ENCODE measurements at regions not wholly inside any gene's neighbourhood (a gene's known extent, or its start where the extent isn't known, plus 50 kb on each side); places are given as distances from the start of the nearest gene placed in this dataset.
"Not testable (repeated sequence)": the region's sequence is repeated elsewhere in the genome, so short reads cannot be mapped to it uniquely, and the experiment has no call there.

DNA sequence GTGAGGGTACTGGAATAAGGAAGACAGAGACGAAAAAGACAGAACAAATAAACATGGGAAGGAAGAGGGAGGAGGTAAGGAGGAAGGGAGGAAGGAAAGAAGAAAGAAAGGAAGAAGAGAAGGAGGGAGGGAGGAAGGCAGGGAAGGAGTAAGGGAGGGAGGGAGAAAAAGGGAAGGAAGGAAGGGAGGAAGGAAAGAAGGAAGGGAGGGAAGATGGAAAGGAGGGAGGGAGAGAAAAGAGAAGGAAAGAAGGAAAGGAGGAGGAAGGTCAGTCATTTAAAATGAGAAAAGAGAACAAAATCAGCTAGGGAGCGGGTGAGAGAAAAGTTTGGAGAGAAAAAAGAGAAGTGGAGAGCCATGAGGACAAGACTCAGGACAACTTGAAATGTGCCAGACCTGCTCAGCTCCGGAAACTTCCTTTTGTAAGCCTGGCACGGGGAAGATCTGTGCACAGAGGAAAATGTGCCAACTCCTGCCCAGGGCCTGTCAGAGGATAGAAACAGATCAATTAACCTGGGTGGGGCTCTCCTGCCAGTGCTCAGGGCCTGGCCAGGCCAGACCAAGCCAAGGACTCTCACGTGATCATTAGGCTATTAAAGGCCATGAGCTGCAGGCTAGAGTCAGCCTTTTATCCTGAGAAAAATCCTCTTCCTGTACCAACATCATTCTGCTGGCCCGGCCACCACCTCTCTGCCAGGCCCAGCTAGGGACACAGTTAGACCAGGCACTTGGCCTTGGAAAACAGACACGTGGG is 50.1 kb upstream of the BCL6 start:
- DNase-seq (ENCODE audit: low spot score) = no peak

- no peak for DNase-seq (ENCODE audit: low spot score)
Observed at GRCh38 chr3:187798126-187798525, 52.9 kb upstream of the BCL6 start.

DNA sequence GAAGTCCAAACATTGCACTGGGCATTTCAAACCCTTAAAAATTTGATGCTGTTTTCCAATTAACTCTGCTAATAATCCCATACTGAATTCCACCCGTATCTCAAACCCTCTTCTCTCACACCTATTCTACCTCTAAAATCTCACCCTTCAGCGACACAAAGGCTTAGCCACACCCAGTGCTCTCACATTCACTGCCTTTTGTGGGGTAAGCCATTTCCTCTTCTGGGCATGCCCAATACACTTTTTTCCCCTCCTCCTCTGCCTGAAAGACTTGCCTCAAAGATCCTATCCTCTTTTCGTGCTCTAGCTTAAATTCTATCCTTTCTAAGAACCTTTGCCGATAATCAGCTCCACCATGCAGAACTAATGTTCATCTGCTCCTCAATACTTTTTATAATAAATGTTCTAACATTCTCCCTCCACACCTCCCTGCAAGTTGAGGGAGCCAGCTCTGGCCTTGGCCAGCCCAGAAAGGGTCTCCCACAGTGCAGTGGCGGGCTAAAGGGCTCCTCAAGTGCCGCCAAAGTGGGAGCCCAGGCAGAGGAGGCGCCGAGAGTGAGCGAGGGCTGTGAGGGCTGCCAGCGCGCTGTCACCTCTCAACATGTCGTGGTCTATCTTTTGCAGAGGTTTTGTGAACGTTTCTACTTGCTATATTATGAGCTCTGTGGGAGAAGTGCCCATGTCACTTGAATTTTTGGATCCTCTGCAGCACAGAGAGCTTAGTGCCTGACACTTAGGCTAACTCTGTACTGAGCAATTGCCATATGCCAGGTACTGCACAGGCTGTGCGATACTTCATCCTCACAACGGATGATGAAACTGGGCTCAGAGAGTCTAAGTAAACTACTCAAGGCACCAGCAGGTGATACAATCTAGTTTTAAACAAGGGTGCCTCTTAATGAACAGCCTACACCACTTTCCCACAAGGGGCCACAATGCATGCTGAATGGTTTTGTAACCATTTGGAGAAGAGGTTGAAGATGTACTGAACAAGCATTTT is 53.6 kb upstream of the BCL6 start:
- DNase-seq (ENCODE audit: low spot score) = no peak

DNA sequence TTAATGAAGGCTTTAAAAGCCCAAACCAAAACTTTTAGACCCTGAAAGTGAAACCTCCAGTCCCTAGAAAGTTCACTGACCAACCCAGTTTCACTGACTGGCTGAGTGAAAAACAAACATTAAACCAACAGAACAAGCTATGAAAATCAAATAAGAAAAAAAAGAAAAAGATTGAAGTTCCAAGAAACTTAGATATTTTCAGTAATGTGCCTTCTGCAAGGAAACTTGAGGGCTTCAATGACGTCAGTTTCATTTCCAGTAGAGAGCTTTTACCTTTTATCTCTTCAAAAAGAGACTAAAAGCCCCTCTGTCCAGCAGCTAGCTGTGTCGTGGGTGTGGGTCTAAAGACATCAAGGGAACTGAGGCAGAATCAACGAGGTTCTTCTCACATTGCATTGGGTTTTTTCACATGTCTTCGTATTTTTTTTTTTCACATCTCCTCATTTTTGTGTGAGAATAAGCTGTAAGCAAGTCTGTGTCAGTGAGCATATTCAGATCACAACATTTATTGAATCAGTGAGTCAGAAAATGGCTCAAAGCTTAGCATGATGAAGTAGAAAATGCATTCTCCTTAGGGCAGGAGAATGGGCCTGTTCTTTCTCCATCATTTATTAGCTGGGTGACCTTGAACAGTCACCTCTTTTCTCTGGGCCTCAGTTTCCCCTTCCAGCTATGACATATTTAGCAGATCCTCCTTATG is 54.8 kb upstream of the BCL6 start:
- no peak for DNase-seq (ENCODE audit: low spot score)

DNA sequence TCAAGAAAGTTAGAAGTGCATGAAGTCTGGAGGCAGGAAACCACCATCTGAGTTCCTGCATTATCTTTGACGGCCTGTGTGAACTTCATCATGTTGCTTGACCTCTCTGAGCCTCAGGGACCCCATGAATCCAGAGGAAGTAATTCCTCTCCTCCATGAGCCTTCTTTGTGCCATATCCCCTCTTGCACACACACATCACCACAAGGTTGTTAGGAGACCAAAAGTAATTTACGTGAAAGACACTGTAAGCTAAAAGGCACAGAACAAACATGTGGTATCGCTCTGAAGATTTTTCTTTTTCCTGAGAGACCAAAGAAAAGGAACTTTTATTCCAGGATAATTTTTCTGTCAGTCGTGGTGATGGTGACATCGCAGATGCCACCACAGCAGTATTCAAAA is 55.9 kb upstream of the BCL6 start:
- DNase-seq (ENCODE audit: low spot score) = no peak

- DNase-seq (ENCODE audit: low spot score) = no peak
Observed at GRCh38 chr3:187802203-187802927, 57.1 kb upstream of the BCL6 start.

GRCh38 chr3:187802928-187803259 is 57.6 kb upstream of the BCL6 start:
- no peak for DNase-seq (ENCODE audit: low spot score)

DNA sequence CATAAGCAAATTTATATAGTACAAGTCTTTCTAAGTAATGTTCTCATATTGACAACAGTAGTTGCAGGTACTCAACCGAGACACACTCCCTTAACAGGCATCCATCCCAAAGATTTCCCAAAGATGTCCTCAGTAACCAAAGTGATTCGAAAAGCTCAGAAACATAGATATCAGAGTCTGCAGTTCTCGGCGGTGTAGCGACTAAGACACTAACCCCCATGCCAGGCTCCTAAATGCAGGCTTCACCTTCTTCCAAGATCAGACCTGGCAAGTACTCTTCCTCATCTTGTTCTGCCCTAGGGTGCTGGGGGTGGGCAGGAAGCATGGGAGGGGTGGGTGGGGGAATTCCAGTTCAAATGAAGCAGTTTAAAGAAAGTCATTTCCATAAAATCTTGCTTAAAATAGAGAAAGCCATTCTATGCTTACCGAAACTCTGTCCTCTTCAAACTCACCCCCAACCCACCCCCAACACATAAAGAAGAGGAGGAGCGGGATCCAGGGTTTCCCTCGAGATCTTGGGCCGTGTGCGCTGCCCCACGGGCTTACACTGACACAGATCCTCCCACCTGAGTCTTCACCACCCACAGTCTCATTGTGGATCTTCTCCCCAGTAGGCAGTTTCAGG is 59.0 kb upstream of the BCL6 start:
- DNase-seq (ENCODE audit: low spot score) = no peak

DNA sequence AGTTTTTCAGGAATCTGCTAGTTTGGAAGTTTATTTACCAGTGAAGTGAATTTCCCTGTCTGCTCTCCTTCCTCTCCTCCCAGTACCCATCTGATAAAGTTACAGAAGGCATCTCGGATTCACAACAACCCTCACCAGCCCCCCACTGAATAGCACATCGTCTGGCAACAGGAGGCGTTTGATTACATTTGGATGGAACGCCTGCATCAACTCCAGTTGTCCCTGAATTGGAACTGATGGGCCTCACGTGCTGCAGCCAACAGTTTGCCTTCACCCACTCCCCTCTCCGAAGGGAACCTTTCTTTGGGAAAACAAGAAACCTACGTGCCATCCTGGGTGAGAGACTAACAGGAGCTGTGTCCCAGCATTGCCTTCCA is 59.5 kb upstream of the BCL6 start:
- no peak for DNase-seq (ENCODE audit: low spot score)

DNA sequence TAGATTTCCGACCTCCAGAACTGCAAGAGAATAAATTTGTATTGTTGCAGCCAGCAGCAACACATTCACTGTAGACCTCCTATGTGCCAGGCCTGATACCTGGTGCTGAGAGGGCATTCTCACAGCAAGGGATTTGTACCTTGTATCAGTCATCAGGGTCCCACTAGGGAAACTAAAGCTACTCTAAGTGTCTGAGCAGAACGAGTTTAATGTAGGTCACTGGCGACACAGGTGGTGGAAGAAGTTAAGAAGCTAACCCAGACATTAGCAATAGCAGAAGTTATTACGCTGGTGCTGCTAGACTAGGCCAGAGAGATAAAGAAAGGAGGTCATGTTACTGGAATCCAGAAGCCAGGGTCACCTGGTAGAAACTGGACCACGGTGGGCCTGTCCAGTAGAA is 60.5 kb upstream of the BCL6 start:
- DNase-seq (ENCODE audit: low spot score) = no peak

DNA sequence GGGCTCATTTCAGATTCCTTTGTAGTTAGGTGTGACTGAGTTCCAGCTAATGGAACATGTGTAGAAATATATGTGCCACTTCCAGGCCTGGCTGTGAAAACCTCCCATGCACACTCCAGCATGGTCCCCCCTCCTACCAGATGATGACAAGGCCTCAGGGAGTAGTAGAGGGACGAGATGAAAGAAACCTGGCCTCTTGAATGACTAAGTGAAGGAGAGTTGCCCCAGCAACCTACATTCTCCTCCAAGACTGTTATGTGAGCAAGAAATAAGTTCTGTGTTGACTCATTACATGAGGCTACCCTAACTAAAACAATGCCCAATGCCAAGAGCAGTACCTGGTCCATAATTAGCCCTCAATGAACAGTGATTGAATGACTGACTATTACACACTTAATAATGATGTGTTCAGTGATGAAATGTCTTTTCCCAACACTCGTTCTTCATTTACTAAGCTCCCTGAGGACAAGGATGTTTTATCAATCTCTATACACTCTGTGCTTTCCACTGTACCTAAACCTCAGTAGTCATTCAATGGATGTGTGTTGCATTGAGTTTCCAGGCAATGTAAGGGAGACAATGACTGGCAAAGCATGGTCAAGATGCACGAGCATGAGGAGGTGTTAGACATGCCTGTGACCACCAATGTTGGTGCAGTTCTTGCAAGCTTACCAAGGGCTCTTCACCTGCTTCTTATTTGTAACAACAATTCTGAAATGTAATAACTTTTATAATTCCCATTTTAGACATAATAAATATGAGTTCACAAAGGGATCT is 62.0 kb upstream of the BCL6 start:
- peak; percentile 80 for DNase-seq (ENCODE audit: low spot score)

DNA sequence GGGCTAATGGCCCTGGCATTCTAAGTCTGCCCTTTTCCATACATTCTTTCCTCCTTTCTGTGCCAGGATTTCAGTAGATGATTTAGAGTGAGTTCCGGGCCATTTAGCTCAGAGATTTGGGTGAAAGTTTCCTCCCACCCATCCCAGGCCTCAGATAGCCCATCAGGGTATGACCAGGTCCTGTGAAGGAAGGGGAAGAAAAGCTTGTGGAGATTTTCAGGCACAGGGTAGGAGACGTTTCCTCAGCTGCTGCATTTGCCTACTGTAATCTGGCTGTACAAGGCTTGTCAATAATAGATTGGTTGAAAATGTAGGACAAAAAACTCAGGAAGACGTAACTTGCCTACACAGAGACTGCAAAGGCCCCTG is 63.2 kb upstream of the BCL6 start:
- DNase-seq (ENCODE audit: low spot score) = no peak

DNA sequence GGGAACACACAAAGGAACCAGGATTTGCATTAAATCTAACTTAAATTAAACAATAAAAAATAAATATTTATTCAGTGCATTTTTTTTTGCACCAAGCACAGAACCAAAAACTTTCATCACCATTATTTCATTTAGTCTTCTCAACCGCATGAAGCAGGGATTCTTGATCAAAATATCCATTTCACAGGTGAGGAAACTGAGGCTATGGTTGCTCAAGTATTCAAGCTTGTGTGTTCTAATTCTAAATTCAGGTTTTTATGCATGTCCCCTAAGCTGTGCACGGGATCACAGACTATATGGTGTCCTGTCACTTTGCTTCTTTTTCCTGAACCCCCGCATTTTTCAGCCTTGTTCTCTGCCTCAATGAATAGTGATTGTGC is 64.3 kb upstream of the BCL6 start:
- DNase-seq (ENCODE audit: low spot score) = no peak

DNA sequence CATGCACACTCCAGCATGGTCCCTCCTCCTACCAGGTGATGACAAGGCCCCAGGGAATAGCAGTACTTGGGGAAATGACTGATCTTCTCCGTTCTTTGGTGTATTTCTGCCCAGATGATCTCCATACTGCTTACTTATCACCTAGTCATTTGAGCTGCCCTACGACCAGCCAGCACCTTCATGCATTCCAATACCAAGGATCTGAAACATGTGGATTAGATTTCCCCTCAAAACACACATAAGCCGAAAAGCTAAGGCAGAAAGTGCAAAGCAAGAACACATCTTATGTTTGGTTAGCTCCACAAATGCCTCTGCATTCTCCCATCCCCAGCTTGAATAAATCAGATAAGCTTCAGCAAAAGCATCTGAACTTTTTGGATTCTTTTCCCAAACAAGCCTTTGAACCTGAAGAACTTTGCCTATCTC is 64.8 kb upstream of the BCL6 start:
- no peak for DNase-seq (ENCODE audit: low spot score)

DNA sequence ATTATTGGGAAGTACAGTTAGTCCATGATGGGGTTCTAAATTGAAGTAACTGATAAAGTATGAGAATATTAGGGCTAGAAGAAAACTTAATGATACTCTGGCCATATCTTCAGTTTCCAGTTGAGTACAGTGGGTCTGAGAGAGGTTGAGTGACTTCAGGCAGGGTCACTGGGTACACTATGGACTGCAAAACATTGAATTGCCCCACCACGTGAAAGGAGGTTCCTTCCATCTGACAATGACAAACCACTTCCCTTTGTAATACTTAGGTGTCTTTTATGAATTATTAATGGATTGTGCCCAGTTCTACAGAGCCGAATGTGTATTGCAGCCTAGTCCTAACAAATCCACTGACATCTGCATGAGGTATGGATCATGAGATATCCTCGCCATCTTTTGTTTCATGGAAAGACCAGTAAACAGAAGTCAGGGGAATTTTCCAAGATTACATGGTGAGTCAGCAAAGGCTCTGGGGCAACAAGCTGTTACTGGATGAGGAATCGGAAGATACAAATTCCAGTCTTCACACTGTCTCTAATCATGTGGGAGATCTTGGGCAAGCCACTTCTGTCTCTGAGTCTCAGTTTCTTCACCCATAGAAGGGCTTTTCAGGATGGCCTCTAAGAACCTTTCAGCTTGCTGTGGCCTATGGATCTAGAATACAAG is 66.5 kb upstream of the BCL6 start:
- DNase-seq (ENCODE audit: low spot score) = peak; percentile 64

- no peak for DNase-seq (ENCODE audit: low spot score)
Observed at GRCh38 chr3:187812496-187812895, 67.2 kb upstream of the BCL6 start.

DNA sequence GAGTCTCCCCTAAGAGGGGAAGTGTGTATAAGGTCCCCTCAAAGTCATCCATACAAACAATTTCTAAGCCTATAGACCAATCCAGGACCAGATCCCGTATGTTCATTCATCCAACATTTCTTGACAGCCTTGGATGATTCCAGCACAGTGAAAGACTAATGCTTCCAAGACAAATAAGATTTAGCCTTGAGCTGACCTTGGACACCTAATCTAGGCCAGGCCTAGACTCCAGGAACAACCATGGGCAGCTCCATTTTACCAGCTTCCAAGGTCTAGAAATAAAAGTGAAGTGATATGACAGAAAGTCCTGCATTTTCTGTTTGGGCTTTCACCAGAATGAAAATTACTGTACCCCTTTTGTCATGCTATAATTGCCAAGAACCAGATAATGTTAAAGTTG is 67.9 kb upstream of the BCL6 start:
- DNase-seq (ENCODE audit: low spot score) = no peak

GRCh38 chr3:187817766-187818165 is 72.5 kb upstream of the BCL6 start:
- DNase-seq (ENCODE audit: low spot score) = not testable (repeated sequence)

DNA sequence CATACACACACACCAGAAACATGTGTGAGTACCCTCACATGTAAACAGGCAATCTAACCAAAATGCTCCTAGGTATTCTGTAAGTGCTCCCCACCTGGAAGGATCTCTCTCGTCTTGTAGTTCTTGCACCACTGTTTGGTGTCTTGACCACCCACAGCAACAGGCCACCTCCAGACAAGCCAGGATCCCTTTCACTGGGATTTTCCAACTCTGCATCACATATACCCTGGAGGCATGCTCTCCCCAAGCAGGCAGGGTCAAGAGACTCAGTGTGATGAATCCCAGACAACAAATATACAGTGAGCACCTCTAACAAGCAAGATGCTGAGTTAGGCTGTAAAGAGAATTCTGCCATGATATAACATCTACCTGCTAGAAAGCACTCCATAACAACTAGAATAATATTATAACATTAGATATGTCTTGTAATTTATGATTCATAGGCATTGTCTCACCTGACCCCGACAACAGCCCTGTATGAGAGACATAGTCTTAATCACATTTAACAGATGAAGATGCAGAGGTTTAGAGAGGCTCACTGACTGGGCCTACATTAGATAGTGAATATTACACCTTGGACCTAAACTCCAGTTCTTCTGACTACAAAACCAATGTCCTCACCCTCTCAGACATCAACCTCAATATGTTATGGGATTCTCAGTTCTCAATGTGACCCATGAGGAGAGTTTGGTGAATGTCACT is 76.5 kb upstream of the BCL6 start:
- DNase-seq (ENCODE audit: low spot score) = no peak

- DNase-seq (ENCODE audit: low spot score) = no peak
Observed at GRCh38 chr3:187822402-187822801, 77.1 kb upstream of the BCL6 start.

Measured in kidney tubule cell (primary cell).